IPS DF 4.7 (cell line): ENCODE measurements at regions not wholly inside any gene's neighbourhood (a gene's known extent, or its start where the extent isn't known, plus 50 kb on each side); places are given as distances from the start of the nearest gene placed in this dataset.

Experiments used
- DNase-seq: peaks from one replicate; pipeline ENCODE4 v3.0.0-alpha.2; 2013; ENCODE audit warnings: low spot score; ENCODE audit errors: extremely low read depth

DNA sequence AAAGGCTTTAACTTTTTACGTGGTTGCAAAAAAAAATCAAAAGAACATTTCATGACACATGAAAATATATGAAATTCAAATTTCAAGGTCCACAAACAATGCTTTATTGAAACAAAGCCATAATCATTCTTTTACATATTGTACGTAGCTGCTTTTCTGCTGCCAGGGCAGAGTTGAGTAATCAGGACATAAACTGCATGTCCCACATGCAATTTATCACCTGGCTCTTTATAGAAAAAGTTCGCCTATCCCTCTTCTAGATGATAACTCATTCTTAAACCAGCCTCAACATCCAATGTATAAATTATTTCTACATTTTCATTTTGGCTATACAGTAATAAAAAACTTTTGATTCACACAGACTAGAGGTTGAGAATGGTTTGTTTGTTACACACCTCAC, 154.9 kb downstream of the AXIN2 start:
- DNase-seq = no peak

DNA sequence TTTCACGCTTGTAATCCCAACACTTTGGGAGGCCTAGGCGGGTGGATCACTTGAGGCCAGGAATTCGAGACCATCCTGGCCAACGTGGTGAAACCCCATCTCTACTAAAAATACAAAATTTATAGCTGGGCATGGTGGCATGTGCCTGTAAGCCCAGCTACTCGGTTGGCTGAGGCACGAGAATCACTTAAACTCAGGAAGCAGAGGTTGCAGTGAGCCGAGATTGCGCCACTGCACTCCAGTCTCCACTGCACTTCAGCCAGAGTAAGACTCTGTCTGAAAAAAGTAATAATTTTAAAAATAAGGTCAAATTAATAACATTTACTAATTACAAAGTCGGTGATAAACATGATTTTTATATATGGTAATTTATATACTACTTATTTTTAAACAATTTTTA, 155.9 kb downstream of the AXIN2 start:
- DNase-seq = no peak

DNA sequence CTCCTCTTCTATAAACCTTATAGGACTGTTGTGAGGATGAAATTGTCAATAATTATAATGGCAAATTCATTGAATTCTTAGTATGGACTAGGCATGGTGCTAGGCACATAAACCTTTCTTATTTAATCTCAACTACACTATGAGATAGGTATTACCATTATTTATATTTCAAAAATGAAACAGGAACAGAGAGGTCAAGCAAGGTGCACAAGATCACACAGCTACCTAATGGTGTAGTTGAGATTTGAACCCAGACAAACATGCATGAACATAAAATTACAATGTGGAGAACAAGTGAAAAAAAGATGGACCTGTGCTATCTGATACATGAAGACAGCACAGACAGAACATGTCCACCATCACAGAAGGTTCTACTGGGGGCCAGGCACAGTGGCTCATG, 156.7 kb downstream of the AXIN2 start:
- no peak for DNase-seq

DNA sequence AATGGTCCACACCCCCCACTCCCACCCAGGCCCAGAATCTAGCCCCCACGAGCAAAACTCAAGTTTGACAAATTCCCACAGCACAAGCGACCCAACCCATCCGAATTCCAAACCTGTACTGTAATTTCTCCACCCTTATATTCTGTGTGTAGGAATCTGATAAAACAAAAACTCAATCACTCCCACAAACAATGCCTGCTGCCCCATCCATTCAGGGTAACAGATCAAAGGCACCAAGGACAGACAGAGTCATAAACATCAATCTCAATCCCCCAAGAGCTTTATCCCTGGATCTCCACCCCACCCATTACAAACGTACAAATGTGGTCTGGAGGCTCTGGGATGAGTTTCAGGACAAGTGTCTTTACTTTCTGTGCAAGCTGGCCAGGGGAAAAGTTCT, 157.8 kb downstream of the AXIN2 start:
- DNase-seq = no peak

DNA sequence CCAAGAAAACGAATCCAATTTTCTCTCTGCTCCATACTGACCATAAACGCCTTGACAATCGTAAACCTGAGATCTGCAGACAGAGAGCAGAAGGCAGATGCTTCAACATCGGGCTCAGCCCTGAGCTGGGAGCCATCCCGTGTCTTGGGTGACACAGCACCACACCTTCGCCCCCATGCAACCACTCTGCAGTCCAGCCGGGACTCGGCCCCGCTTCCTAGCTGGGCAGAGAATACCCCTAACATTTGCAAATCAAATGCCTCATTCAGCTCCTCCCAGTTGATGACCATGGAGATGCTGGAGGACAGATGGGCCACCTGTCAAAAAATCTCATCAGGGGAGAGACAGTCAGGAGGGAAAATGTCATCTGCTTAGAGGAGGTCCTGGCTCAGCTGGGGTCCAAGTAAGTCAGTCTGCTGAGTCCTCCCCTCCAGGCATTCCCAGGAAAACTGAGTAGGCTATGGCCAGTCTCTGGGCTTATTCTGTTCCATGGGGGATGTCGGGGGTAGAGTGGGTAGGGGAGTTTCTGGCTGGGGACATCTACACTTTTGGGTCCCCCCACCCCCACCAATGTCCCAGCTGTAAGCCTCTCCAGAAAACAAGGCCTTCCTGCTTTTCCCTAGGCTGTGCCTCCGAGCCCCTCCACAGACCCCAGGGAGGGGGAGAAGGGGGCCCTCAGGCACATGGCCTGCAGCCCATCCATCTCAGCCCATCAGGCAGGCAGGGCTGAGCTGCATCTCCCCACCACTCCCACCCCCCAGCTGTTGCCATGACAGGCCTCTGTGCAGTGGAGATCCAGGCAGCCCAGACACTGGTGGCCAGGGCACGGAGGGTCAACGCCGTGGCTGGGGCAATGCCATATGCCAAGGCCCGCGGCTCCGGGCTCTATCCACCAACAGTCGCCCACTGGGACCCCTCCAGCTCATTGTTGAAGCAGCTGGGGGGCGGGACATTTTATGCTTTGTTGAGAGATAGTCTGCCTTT, 158.6 kb downstream of the AXIN2 start:
- DNase-seq = no peak

DNA sequence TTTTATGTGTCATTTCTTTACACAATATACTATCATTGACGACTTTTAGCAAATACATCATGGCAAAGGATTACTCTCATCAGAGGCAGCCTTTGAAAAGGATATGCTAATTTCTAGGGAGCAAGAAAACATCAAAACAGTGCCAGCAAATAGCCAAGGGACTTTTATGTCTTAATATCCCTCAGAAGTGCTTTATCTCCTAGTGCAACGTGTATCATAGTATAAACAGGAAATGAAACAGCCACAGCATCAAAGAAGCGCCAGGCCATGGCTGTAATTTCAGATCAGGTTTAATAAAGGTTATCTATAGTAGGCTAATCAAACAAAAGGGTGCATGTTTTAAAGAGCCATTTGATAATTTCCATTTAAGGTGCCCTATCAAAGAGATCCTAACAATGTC, 159.9 kb downstream of the AXIN2 start:
- no peak for DNase-seq

DNA sequence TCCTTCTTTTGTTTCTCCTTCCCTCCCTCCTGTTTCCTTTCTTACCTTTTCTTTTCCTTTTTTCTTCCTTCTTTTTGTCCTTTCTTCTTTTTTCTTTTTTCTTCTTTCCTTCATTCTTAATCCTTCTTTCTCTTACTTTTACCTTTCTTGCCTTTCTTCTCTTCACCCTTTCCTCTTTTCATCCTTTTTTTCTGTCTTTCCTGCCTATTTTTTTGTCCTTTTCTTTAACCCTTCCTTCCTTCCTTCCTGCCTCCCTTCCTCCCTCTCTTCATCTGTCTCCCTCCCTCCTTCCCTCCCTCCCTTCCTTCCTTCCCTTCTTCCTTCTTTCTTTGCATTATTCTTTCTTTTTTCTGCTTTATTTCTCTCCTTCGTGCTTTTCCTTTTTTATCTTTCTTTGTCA, 160.7 kb downstream of the AXIN2 start:
- no peak for DNase-seq

DNA sequence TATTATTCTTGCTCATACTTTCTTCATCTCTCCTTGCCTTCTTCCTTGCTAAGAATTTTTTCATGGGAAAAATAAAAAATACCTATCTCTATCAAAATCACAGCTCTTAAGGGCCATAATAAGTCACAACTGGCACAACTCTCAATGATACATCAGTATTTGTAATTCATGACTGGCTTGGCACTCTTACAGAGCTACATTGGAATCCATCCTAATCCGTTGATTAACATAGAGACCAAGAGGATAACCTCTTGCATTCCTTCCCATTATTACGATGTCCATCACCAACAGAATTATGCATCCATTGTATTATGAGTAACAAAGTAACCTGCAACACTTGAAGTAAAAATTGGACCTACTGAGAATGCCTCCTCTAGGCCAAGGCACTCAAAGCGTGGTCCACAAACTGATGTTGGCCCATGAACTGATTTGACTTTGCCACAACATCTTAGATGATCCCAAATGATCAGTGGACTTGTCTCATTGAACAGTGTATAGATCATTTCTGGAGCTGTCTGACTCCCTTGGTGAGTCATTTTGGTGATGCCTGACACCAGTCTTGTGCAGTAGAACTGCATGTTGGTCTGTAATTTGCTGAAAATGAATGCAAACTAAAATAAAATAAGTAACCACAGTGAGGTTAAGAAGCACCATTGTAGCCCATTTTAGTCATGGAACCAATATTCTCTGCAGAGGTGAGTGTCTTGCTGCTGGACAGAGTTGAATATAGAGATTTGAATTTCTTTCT, 163.2 kb downstream of the AXIN2 start:
- DNase-seq = no peak

DNA sequence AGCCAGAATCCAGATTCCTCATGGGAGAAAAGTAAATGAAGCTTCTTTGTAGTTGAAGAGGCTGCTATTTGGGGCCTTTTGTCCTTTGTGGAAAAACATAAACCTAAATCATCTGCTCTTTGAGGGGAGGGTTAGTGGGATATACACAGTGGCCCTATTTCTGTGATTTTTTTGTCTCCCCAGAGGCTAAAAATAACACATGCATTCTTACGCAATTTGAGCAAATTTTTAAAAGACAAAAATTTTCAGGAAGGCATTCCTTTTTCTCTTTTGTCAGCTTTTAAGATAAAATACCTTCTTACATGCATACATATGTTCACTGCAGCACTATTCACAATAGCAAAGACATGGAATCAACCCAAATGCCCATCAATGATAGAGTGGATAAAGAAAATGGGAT, 165.5 kb downstream of the AXIN2 start:
- no peak for DNase-seq

DNA sequence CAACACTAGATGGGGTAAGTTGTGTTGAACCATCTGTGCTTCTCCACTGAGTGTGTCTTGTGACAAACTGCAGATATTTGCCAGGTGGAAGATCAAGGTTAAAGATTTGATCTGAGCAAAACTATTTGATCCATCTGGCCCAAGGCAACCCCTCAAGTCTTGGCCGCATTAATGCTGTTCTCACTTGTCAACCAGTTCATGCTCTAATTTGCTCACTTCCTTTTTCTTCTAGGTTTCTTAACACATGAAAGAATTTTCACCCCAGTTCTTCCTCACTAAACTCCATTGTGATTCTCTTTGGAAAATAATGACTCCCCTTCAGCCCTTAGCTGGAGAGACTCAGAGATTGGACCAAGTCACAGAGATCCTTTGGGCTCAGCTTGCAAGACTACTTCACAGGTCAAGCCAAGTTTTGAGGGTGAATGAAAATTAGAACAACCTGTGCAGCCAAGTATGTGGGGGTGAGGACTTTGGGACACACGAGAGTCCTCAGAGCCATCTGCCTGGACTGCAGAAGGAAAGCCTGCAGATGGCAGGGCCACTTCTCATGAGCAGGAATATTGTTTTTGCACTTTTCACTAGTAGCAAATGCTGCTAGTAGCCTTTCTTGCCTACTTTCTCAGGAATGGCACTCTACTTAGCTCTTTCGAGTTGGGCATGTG, 166.5 kb downstream of the AXIN2 start:
- DNase-seq = no peak

DNA sequence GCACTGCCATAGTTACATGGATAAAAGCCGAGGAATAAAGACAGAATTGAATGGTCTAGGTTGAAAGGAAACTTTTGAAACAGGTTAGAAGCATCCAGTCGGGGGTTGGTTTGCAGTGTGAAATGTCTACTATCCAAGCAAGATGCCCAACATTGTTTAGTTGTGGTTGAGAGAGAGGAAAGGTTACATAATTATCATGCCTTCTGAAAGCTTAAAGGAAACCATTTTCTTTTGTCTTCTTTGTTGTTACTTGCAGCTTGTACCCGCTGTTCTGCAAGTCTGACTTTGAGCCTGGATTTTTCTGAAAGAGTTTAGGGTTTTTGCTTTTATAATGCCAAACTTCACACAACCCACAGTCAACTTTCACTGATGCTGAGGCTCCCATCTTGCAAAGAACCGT, 167.9 kb downstream of the AXIN2 start:
- DNase-seq = no peak

DNA sequence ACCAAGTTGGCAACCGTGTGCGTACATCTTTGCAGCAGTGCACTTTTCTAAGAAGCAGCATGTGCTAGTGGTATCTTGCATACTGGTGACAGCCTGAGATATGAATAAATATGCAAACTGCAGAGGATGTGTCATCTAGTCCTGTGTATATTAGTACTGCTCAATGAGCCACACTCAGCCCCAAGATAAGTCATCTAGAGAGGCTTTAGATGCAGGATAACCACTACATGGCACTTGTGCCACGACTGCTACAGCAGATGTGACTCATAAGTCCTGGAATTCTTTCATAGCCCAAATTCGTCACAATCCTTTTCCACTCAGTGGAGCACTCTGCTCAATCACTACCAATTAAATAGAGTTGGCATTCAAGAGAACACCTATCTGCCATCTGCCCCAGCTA, 171.5 kb downstream of the AXIN2 start:
- no peak for DNase-seq

DNA sequence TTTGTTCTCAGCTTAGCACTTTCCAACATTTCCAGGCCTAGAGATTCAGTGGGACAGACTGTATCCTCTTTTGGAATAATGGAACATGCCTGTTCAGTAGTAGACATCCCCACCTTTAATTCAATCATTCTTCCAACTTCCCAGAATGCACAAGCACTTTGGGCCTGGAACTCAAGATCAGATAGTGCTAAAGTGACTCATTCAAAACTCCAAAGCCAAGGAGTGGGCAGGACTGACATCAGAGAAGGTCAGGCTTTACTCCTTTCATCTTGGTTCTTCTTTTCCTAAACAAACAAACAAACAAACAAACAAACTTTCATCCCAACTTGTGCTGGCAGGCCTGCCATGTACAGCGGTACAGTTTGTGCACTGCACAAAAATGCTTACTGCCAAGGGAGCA, 172.0 kb downstream of the AXIN2 start:
- no peak for DNase-seq

DNA sequence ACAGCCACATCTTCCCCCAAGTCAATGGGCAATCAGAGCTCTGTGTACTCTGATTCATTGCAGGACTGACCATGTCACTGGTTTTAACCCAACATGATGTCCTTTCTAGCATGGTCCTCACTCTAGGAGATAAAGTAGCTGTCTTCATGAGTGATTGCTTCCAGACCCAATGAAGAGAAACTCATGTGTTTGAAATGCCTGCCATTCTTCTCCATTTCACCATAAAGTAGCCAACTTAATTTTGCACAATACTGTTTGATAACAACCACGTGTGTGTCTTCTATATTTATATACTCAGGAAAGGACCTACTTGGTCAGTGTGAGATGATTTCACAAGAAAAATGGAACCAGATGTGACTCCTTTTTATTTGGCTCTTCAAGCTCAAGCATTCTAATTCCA, 172.5 kb downstream of the AXIN2 start:
- DNase-seq = no peak

DNA sequence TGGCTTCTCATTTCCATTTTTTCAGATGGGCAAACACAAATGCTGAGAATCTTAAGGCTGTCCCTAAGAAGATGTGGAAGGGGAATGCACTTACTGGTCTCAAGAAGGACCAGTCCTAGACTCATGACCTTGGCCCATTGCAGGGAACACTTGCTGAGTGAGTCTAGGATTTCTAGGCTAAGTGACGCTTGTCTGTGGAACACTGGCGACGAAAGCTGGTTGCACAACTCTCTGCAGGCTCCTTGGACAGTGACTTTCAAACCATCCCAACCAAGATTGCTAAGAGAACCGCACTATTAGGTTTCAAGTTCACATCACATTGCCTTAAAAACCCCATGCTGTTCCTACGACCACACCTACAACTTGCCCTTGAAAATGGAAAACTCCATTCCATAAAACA, 174.1 kb downstream of the AXIN2 start:
- no peak for DNase-seq

DNA sequence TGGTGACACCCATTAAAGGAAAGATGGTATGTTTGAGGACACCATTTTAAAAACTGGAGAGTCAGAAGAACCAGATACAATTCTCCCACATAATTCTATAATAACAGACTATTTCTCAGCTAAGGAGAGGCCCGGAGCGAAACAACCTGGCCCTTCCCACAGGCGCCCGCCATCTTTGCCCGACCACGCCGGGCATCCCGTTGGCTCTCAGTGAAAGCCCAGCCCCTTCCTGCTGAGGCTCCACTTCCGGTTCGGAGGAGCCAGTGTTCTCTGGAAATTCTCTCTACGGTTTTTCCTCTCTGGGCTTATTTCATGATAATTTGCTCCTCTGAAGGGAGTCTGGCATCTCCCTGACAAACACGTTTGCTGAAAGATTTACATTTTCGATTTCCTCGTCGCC, 175.7 kb downstream of the AXIN2 start:
- no peak for DNase-seq

DNA sequence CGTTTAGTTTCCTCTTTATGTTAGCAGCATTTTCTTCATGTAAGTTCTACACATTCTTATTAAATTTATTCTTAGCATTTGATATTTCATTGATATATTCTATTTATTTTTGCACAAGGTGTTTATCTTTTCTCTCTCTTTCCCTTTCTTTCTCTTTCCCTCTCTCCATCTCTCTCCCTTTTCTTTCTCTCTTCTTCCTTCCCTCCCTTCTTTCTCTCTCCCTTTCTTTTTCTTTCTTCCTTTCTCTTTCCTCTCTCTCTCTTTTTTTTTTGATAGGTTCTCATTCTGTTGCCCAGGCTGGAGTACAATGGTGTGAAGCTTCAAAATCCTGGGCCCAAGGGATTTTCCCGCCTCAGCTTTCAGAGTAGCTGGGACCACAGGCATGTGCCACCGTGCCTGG, 176.4 kb downstream of the AXIN2 start:
- DNase-seq = no peak

DNA sequence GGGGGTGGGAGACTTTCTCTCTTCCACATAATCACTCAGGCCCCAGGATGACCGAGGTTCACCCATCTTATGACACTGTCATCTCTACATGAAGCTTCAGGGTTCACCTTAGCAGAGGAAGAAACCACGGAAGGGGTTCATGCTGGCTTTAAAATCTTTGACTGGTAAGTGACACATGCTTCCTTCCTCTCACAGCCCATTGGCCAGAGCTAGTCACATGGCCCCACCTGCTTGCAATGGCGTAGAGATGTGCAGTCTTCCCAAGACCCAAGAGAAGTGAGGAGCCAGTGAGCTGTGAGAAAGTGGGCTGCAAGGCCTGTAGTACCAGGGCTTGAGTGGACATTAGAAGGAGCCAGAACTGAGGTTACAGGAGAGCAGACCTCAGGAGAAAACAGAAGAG, 180.3 kb downstream of the AXIN2 start:
- DNase-seq = no peak

DNA sequence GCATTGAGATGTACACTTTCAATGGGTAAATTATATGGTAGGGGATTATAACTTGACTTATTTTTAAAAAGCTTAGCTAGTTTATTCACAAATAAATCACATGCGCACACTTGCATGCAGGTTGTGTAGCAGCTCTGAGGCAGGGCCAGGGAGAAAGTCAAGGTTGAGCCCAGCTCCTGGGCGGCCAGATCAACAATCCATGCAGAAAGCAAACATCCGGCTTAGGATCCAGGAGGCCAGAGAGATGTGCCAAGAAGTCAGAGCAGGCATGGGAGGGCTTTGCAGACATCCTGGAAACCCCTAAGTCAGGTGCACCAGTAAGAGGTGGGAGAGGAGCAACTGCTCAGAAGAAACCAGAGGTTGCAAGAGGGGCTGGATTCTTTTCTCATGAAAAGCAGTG, 186.5 kb downstream of the AXIN2 start:
- DNase-seq = no peak

DNA sequence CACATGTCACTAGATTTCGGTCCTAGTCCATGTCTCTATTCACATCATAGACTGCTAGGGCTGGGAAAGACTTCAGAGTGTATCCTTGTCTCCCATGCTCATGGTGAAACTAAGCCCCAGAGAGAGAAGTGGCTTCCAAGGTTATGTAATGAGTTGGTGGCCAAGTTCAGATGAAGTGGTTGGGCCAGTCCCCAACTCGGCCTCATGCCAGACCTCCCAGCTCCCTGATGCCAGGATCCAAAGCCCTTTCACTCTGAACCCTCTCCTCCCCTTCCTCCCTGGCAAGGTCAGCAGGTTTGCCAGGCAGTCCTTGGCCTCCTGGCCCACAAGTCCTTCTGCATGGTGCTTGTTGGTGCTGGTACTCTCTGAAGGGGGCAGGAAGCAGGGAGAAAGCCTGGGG, 189.7 kb downstream of the AXIN2 start:
- DNase-seq = no peak

DNA sequence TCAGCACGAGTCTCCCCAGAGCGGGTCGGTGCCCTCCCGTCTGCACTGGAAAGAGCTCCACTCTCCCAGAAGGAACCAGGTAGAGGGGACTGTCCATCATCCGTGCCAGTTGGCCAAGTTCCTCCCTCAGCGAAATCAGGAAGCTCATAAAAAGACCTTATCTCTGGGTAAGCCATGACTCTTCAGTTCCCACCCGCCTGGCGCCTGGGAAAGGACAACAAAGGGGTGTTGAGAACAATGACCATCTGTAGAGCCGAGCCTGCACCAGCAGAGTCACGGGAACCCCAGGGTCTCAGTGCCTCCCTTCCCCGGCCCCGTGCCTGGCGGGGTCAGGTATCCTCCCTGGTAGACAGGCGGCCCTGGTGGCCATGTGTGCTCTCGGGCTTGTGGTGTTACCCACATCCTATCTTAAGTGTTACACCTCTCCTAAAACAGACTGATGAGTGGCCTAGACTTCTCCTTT, 190.7 kb downstream of the AXIN2 start:
- no peak for DNase-seq

DNA sequence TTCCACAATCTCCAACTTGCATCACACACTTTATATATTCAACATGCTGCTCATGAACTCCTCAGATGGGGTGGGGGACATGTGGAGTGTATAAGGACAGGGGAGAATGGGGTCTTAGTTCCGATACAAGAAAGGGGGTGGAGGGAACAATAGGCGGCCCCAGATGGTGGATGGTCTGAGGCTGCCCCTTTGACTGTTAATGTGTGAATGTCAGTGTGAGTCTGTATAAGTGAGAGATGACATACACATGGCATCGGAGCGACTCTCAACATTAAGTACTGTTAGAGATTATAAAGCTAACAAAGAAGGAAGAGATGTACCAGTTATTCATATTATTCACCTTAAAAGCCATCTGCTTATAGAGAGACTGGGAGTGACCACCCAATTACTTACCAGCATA, 193.1 kb downstream of the AXIN2 start:
- no peak for DNase-seq
